Hematopoietic multipotent progenitor cell (in vitro differentiated cells): ENCODE measurements at regions not wholly inside any gene's neighbourhood (a gene's known extent, or its start where the extent isn't known, plus 50 kb on each side); places are given as distances from the start of the nearest gene placed in this dataset.

Experiments
- DNase-seq, 3 donors: peaks; one replicate each; pipeline ENCODE4 v3.0.0-alpha.2; 2011 to 2015; ENCODE audit warnings: low read depth in 2 of 3, low spot score in 2 of 3

DNA sequence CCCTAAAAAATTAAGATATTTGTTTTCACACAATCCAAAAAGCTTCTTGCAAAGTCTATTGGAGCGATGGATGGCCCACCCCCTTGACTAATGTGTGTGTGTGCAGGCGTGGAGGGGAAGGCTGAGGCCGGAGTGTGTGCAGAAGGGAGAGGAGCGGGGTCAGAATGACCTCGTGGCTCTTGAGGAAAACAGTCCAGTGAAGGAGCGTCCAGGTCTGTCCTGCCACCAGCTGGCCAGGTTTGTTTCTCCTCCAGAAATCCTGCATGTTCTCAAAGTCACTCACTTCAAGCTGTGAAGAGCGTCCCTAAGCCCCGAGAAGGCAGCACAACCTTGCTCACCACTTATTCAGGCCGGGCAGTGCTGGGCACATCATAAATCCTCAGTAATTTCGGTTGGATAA, 69.5 kb upstream of the SSX2IP start:
- no peak for DNase-seq

GRCh38 chr1:84758968-84759491, 68.8 kb upstream of the SSX2IP start:
- peak in 1 of 3 donors; percentile 33 for DNase-seq

- DNase-seq = no peak
Observed at GRCh38 chr1:84758476-84758875, 68.2 kb upstream of the SSX2IP start.

- DNase-seq = peak in 1 of 3 donors; percentile 14
Observed at GRCh38 chr1:84757301-84757700, 67.0 kb upstream of the SSX2IP start.

GRCh38 chr1:84756455-84757082, 66.3 kb upstream of the SSX2IP start:
- no peak for DNase-seq

DNA sequence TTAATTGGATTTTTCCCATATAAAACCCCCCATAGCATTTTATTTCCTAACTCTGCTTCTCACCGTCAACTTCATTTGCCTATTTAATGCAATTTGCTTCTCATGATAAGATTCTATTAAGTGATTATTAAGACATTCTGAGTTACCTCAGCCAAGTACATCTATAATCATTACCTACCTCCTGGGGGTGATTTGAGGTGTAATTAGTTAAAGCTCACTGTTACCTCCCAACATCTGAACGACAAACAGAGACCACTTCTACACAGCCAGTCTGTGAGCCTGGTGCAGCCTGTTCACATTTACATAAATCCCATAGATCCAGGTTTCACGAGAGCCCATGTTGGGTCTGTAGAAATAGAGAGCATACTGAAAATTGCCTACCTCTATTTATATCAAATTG, 65.7 kb upstream of the SSX2IP start:
- no peak for DNase-seq

DNA sequence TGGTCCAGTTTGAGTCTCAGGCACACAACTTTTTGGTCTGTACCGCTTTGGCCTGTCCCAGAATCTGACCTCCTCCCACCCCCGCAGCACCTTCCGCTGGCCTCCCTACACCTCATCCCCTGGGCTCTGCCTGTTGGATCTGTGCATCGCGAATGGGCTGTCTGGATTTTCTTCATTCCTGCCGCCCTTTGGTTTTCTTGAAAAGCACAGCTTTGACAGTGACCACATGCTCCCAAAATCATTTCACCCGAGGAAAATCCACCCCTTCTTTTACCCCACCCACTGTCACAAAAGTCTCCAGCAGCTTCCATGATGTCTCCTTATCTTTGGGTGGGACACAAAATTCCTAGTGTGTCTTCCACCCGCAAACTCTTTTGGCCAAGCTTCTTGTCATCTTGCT, 65.0 kb upstream of the SSX2IP start:
- DNase-seq = no peak

- DNase-seq = no peak
Observed at GRCh38 chr1:84754386-84754703, 64.1 kb upstream of the SSX2IP start.

DNA sequence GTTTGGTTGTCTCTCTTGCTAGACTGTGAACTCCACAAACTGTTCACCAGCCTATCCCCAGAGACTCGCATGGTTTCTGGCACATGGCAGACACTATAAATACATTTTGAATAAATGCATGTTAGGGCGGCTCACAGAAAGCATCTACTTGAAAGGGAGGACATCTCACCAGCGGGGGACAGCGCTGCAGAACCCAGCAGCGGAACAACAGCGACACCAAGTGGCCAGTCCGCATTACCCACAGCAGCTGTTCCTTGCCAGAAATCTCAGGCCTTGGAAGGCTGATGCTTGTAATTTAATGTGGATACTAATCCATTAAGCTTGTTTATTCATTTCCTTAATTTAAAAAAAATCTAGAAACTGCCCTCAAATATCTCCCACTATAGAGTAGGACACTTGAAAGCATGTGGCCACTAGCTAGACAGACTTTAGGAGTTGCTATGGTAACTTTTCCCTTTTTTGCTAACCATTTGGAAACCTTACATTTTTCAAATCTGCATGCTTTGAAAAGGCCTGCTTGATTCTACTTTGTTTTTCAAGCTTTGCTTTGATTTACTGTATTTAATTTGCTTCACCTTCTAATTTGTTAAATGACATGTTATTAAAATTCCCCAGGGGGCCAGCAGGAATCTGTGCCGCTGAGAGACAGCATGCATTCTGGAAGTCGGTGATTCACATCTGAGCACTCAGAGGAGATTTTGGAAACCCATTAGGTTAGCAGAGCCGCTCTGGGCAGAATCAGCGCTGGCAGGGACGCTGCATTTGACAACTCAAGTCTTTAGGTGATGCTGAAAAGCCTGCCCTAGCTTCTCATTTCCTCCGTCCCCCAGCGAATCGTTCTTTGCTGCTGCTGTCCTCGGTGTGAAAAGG, 63.5 kb upstream of the SSX2IP start:
- DNase-seq = peak; percentile 54 to 77 (median 63)

DNA sequence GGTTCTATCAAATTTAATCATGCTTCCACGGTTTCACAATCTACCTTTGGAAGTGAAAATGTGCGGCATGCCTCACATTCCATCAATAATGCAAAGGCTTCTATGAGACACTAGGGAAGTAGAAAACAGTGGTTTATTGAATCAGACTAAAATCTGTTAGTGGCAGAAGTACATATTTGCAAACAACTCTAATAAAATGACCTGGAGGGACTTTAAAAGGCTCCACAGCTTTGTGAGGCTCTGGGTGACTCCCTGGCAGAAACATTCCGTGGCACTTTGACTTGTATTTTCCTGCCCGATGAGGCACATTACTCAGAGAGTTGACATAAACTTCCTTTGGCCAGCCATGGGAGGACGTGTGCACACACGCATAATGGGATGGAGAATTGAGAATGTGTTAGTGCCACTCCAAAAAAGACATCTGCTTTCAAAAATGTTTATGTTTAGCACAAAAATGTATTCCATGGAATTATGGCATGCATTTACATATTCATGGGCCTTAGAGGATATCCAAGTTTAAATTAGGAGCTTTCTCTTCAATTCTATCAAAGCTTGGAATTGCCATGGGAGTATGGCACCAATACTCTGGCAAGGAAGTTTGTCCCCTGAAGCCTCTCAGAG, 60.0 kb upstream of the SSX2IP start:
- DNase-seq = no peak

- no peak for DNase-seq
Observed at GRCh38 chr1:84749427-84749826, 59.2 kb upstream of the SSX2IP start.

- DNase-seq = no peak
Observed at GRCh38 chr1:84748364-84748763, 58.1 kb upstream of the SSX2IP start.

DNA sequence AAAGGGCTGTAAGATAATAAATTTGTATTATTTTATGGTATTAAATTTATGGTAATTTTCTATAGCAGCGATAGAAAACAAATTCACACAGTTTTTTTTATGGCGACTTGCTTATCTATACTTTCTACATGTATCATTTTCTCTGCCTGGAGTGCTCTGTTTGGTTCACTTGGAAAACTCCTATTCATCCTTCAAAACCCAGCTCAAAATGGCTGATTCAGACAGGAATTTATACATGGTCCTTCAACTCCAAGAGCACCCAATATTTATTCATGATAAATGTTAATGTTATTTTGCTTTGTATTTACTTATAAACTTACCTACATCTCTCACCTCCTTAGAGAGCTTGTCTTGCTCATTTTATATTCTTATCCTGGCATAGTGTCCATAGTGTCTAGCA, 55.6 kb upstream of the SSX2IP start:
- no peak for DNase-seq

DNA sequence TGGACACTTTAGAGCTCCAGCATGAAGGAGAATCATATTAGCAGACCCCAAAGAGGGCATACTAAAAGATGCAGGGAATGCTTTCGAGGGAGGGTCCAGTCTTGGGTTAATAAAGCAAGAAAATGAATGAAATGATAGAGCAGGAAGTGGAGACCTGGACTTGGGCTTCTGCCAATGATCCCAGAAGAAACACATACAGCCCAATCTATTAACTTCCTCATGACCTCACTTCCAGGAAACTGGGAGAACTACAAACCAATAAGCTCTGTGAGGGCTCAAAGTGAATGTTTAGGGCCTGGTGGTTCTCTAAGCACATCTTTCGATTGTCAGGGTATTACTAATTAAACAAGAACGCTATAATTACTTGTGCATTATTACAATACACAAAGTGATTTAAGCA, 53.6 kb upstream of the SSX2IP start:
- DNase-seq = no peak

- no peak for DNase-seq
Observed at GRCh38 chr1:84742653-84743052, 52.4 kb upstream of the SSX2IP start.

DNA sequence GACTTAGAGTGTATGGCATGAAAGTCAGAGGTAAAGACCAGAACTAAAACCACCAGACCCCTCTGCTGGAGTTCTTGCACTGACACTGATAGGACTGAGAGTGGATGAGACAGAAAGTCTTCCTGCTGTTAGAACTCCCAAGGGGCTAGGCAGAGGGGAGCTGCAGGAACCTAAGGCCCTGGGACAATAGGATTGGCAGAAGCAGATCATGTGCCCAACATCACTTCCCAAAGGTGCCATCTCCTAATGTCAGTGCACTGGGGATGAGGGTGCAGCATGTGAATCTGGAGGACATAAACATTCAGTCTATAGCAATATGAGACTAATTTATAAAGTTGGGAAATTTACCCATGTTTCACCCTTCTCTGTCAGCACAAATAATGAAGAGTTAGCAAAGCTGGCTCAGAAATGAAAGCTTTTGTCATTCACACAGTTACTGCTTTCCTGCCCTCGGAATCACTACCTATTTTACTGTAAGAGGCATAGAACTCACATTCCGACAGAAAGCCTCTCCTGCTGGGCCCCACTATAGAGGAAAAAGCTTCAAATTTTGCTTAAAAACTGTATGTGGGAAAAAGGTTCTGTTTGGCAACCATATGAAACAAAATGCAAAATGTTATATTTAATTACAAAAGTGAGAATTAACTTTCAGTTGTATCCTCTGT, 49.9 kb upstream of the SSX2IP start:
- DNase-seq = no peak
